ENCODE measurements at regions not wholly inside any gene's neighbourhood (a gene's known extent, or its start where the extent isn't known, plus 50 kb on each side); places are given as distances from the start of the nearest gene placed in this dataset.

DNA sequence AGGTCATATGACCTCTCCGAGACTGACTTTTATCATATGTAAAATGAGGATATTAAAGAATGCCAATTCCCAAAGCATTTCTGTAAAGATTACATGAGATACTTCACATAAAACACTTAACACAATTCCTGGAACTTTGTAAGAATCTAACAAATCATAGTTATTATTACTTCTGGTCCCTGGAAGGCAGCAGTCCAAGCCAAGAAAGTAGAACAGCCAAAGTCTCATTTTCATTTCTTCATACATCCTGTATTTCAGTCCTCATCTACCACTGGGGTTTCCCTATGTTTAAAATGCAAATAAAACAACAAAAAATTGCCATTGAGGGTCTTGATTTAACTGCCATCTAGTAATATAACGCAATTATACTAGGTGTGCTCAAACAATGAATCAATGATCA, 179.5 kb downstream of the MARCHF11 start:
- no peak for DNase-seq (ENCODE audit: low read depth)
- no peak for TF ChIP-seq CTCF (IDR thresholded peaks at IDR 0.05; ENCODE audit: insufficient read depth, low read depth, low read length)
- peaks cover 2% of the 10 kb centered on the region for H3K27me3 ChIP-seq (ENCODE audit: control insufficient read depth, insufficient read depth, low read length)
- ChIA-PET CTCF (no interaction called here), POLR2A (no interaction called here)
- H3K4me3 ChIP-seq (ENCODE audit: low read depth, low read length): no peak overlapping the region
- H3K36me3 ChIP-seq (ENCODE audit: control insufficient read depth, insufficient read depth, low read length): no peaks in the 10 kb centered on the region

- ChIA-PET CTCF (interaction anchor here (0.5 to 4.8 kb wide), 26 partner anchors 9 to 891 kb away, joined by 3 to 61 read pairs (median 4); partner anchors contain the start of gene FBXL7), POLR2A (no interaction called here)
- H3K27me3 ChIP-seq (ENCODE audit: control insufficient read depth, insufficient read depth, low read length): peaks cover 2% of the 10 kb centered on the region; the same call in 1 of the 2 replicates
- TF ChIP-seq CTCF (IDR thresholded peaks at IDR 0.05; ENCODE audit: insufficient read depth, low read depth, low read length): peak; percentile 64
- H3K4me3 ChIP-seq (ENCODE audit: low read depth, low read length): no peak overlapping the region
- no peak for DNase-seq (ENCODE audit: low read depth)
- no peaks in the 10 kb centered on the region for H3K36me3 ChIP-seq (ENCODE audit: control insufficient read depth, insufficient read depth, low read length)
These were observed 184.1 kb downstream of the MARCHF11 start for GRCh38 chr5:15995341-15996052.

DNA sequence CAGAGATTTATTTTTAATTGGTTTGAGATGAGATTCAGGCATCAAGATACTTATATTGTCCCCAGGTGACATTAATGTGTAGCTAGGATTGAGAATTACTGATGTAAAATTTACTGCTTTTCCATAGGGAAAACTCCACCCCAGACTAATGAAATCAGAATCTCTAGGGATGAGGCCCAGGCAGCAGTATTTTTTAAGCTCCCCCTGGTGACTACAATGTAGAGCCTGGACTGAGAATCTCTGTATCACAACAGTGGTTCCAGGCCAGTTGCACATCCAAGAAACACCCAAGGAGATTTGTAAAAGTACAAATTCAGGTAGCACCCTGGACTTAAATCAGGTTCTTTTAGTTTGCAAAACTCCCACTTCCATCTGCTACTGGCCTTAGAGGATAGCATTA, 185.7 kb downstream of the MARCHF11 start:
- no peaks in the 10 kb centered on the region for H3K36me3 ChIP-seq (ENCODE audit: control insufficient read depth, insufficient read depth, low read length)
- no peaks in the 10 kb centered on the region for H3K27me3 ChIP-seq (ENCODE audit: control insufficient read depth, insufficient read depth, low read length)
- no peak overlapping the region for H3K4me3 ChIP-seq (ENCODE audit: low read depth, low read length)
- TF ChIP-seq CTCF (IDR thresholded peaks at IDR 0.05; ENCODE audit: insufficient read depth, low read depth, low read length): peak; percentile 54
- no peak for DNase-seq (ENCODE audit: low read depth)
- ChIA-PET POLR2A (no interaction called here), CTCF (interaction anchor here (0.7 to 4.8 kb wide), 12 partner anchors 11 to 889 kb away, joined by 3 to 61 read pairs (median 7); partner anchors contain the start of gene FBXL7)

- no peak for DNase-seq (ENCODE audit: low read depth)
- CTCF ChIA-PET: interaction anchor here (0.7 to 4.8 kb wide), 14 partner anchors 10 to 889 kb away, joined by 3 to 61 read pairs (median 6); partner anchors contain the start of gene FBXL7
- TF ChIP-seq CTCF (IDR thresholded peaks at IDR 0.05; ENCODE audit: insufficient read depth, low read depth, low read length): no peak
- no peak overlapping the region for H3K4me3 ChIP-seq (ENCODE audit: low read depth, low read length)
- no peaks in the 10 kb centered on the region for H3K36me3 ChIP-seq (ENCODE audit: control insufficient read depth, insufficient read depth, low read length)
- no peaks in the 10 kb centered on the region for H3K27me3 ChIP-seq (ENCODE audit: control insufficient read depth, insufficient read depth, low read length)
- POLR2A ChIA-PET: no interaction called here
These were observed 186.3 kb downstream of the MARCHF11 start for GRCh38 chr5:15993334-15993733.

DNA sequence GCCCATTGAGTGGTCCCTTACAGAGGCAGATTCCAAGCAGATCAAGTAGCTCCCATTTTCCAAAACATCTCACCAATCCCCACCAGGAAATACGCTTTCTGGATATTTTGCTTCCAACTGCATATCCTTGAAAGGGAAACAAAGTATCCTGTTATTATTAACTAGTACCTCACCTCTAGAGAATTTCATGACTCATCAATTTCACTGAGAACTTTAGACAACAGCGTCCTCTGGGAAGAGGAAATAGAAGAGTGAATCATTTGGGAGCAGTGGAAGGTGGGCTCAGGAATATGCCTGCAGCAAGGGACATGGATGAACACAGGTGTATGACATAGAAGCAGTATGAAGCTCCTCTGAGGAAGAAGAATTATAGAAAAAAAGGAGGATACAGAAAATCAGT, 186.7 kb downstream of the MARCHF11 start:
- ChIA-PET CTCF (interaction anchor here (0.7 to 4.8 kb wide), 12 partner anchors 9 to 888 kb away, joined by 3 to 61 read pairs (median 6); partner anchors contain the start of gene FBXL7), POLR2A (no interaction called here)
- DNase-seq (ENCODE audit: low read depth): no peak
- H3K36me3 ChIP-seq (ENCODE audit: control insufficient read depth, insufficient read depth, low read length): no peaks in the 10 kb centered on the region
- no peaks in the 10 kb centered on the region for H3K27me3 ChIP-seq (ENCODE audit: control insufficient read depth, insufficient read depth, low read length)
- no peak overlapping the region for H3K4me3 ChIP-seq (ENCODE audit: low read depth, low read length)
- TF ChIP-seq CTCF (IDR thresholded peaks at IDR 0.05; ENCODE audit: insufficient read depth, low read depth, low read length): 0 out of 2 replicates have a peak, but pooled peaks have one; percentile 27

Measured in BJ (cell line).